GM19452 (cell line): ENCODE measurements at regions not wholly inside any gene's neighbourhood (a gene's known extent, or its start where the extent isn't known, plus 50 kb on each side); places are given as distances from the start of the nearest gene placed in this dataset.
A peak's percentile ranks its signal among the peaks of the same experiment; 100 is the strongest.
"Not testable (repeated sequence)": the region's sequence is repeated elsewhere in the genome, so short reads cannot be mapped to it uniquely, and the experiment has no call there.

Experiments
- ATAC-seq: cut with Tn5 transposase; IDR thresholded peaks from one replicate; pipeline ENCODE4 v1.9.1; 2021; ENCODE audit not compliant: unreplicated experiment

DNA sequence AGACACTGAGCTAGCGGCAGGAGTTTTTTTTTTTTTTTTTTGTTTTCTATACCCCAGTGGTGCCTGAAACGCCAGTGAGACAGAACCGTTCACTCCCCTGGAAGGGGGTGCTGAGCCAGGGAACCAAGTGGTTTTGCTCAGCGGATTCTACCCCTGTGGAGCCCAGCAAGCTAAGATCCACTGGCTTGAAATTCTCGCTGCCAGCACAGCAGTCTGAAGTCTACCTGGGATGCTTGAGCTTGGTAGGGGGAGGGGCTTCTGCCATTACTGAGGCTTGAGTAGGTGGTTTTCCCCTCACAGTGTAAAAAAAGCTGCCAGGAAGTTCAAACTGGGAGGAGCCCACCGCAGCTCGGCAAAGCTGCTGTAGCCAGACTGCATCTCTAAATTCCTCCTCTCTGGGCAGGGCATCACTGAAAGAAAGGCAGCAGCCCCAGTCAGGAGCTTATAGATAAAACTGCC lies 173.0 kb downstream of the DMAC1 start:
- ATAC-seq = not testable (repeated sequence)

DNA sequence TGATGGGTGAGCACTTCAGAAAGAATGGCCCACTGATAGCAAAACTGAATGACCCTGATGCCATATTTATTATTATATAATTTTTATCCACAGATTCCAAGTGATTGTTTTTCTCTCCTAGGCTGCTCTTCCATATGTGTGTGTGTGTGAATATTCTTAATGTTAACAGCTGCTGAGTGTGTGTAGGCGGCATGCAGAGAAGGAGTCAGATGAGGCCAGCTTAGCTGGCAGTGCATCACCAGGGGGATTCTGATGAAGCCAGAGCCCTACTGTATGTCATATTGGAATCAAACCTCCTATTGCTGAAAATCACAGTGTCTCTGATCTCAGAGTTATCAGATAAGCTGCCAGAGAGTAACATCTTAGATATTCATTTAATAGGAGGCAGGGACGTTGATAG lies 177.1 kb downstream of the DMAC1 start:
- no peak for ATAC-seq

DNA sequence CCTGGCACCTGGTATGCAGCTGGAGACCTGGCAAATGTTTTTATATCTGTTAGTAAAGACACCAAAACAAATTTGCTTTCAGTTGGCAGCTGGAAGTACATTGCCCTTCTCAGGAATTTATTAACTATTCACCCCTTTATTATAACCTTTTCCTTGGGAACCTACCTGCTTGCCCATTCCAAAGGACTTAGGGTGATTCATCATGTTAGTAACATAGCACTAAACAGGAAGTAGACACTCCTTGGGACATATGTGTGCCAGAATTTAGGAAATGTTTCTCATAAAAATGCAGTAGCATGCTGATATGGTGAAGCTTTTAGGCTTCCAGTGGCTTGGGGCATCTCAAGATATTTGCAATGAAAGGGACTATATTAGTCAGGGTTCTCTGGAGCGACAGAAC lies 184.2 kb downstream of the DMAC1 start:
- ATAC-seq = no peak

DNA sequence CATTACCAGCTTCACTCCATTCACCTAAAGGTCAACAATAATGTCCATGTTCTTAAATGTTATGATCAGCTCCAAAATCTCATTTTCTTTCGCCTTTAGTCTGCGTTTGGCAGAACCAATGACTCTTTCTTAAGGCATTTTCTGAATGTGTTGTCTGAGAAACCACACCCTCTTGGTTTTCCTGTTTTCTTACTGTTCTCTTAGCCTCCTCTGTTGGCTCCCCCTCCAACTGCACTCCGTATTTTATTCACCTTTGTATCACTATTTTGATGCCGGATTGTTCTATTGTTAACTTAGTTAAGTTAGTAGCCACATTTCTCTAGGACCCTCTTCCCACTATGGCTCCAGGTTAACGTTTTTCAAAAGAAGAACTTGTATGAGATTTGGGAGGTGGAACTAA lies 185.6 kb downstream of the DMAC1 start:
- no peak for ATAC-seq

DNA sequence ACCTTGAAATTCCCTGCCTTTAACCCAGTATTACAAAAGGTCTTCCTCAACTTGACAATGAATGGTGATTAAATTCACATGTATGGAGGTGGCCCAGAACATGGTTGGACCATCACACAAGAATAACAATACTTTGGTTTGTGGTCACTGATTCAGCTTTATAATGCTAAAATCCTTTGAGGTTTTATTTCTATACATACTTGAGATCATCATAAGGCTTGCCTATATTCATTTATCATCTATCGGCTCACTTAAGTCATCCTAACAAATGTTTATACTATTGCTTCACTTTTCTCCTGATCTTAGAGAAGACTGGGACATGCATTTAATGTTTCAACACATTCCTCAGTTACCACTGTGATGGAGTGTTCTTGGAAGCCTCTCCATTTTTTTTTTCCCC lies 191.3 kb downstream of the DMAC1 start:
- no peak for ATAC-seq

DNA sequence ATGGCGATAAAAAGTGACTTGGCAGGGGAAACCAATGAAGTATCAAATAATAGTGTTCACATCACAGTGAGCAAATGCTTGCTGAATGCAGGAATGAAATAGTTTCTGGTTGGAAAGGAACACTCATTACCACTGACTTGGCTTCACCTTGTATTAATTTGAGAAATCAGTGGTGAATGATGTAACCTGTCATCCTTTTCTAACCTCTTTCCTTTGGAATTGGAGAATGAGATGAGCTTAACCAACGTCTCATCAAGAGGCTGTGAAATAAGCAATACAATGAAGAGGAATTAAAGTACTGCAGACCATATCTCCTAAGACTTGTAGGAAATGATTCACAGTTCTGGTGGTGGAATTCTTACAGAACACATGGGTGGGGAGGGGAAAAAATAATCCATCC lies 192.2 kb downstream of the DMAC1 start:
- no peak for ATAC-seq

DNA sequence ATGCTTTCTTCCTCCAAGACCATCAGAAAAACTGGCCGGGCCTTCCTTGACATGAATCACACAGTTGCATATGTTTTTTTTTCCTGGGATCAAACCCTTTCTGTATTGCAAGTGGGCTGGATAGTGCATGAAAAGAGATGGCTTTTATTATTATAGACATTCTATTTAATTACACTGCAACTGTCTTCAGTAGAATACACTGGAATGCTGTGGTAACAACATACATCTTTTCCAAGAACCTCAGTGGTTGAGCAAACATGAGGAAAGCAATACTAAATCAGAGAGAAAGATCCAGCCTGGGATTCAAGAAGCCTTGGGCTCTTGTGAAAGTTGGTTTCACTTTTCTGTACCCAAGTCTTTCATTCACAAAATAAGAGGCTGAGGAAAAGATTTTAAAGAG lies 193.0 kb downstream of the DMAC1 start:
- ATAC-seq = no peak

DNA sequence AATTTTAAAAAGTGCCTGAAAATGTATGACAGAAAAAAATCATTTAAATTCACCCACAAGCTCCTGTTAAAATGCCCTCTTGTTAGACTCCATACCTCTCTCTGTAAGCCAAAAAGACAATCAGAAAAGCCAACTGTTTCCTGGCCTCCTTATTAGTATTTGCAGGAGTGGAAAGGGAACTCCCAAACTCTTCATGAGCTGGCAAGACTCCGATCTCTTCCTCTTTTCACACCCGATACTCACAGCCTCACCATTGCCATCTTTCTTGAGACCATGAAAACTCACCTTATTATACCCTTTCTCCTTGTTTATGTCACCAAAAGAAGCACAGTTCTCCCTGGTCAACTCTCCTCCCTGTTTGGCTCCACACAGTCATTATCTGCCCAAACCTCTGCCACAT lies 197.8 kb downstream of the DMAC1 start:
- no peak for ATAC-seq

DNA sequence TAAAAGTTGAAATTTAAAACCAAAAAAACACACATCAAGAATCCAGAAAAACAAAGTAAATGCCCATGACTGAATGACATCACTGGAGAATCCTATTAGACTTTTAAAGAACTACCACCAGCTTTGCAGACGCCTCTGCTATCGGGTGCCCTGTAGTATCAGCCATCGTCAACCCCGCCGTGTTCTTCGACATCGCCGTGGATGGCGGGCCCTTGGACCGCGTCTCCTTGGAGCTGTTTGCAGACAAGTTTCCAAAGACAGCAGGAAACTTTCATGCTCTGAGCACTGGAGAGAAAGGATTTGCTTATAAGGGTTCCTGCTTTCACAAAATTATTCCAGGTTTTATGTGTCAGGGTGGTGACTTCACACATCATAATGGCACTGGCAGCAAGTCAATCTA lies 201.9 kb downstream of the DMAC1 start:
- no peak for ATAC-seq

DNA sequence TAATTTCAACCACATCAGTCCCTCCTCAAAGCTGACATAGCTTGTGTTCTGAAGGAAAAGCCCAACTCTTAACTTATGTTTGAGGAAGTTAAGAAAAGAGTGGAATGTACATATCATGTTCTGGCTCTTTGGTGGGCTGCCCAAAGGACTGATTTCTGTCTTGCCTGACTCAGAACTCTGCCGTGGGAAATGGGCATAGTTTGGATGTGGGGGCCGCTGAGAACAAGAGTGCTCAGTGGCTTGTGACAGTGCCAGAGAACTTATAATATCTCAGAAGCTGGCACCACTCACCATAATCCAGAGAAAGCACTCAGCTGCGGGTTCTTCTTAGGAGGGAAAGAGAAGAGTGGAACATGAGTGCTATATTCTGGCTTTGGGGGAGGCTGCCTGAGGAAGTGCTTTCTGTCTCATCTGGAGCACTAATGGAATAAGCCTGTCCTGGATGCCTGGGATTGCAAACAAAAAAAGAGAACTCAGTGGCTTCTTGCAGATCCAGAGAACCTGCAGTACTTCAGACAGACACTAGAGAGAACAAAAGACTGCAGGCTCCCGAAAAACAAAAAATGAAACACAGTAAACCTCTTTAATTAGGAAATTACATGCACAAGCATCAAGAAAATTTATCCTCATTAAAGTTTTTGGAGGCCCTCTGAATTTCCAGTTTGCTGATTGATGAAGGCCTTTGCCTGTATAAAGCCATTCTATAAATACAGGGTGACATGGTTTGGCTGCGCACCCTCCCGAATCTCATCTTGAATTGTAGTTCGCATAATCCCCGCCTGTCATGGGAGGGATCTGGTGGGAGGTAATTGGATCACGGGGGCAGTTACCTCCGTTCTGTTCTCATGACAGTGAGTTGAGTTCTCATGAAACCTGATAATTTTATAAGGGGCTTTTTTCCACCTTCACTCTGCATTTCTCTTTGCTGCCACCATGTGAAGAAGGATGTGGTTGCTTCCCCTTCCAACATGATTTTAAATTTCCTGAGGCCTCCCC lies 207.0 kb downstream of the DMAC1 start:
- ATAC-seq = no peak

DNA sequence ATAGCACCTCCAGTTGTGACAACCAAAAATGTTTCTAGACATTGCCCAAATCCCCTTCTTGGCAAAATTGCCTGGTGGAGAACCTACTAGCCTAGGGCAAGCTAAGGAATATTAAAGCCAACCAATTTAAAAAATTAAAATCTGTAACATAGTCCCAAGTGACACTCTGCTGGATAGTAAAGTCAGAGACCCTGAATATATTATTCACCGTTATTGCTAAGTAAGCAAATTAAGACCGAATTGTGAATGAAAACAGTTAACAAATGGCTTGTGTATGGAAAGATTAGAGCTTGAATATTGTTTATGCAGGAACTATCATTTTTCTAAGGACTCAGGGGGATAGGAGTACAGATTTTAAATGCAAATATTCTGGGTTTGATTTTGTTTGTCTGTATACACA lies 208.1 kb downstream of the DMAC1 start:
- no peak for ATAC-seq

DNA sequence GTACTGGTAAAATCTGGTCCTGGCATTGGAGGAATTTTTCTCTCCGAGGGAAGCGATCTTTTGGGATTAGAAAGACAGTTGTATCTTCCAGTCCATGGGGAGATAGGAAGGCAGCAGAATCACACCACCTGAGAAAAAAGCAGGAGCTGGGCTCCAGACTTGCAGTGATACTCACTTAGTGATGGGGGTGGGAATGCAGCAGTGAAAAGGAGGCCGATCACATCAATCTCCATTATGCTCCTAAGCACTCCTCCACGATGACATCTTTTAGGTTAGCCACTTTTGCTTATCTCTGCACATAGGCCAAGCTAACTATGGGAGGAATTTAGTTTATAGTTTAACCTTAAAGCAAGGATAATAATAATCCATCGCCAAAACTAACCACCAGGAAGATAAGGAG lies 219.0 kb downstream of the DMAC1 start:
- ATAC-seq = no peak

DNA sequence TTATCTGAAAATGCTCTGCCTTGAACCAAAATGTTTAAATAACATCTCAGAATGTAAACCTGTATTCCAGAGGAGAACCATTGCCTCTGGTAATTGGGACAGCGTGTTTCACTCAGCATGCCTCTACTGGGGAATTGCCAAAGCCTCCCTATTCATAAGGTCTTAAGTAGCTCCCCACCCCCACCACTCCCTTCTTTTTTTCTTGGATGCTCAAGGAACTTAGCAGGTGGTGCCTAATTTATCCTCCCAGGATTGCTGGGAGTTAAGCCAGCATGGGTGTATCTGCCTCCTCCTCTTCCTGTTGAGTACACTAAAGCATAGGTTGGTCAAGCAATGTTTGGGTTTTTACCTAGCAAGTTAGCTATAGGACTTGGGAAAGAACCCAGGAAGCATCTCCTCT lies 220.2 kb downstream of the DMAC1 start:
- ATAC-seq = no peak

DNA sequence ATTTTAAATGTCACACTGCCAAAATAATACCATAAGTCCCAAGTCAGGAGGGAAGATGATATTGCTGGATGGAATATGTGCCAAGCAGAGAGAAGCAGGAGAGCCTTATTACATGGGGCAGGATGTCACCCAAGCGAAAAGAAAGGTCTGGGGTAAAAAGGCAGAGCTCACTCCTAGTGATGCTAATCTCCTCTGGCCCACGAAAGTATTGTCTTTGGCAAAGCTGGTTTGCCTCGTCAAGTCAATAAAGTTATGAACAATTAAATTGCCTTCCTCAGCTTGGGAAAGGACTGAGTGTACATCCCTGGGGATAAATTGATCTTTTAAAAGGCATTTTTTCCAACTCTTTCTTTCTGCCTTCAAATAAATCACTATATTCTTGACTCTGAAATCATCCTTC lies 220.6 kb downstream of the DMAC1 start:
- ATAC-seq = no peak

DNA sequence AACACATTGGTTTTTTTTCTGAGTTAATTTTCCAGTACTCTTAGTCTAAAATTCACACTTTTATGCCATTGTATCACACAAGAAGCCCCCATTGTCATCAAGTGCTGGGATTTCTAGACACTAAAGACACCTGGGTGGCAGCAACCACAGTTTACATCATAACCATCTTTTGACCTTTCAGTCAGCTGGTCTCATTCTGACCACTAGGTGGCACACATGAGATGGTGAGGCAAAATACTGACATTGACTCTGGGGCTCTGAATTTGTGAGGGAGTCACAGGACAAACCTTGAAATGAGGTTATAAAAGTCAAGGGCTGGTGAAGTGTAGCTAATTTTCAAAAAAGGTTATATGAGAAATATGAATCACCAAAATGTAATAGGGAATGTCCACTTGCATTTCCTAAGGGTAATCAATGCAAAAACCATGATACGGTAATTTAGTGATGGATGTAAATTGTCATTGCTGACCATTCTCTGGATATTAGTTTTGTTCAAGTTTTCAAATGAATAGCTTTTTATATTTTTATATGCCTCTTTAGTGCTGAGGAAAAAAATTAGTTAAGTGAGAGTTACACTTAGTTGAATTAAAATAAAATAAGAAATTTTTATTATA lies 229.4 kb downstream of the DMAC1 start:
- peak; percentile 80 for ATAC-seq

DNA sequence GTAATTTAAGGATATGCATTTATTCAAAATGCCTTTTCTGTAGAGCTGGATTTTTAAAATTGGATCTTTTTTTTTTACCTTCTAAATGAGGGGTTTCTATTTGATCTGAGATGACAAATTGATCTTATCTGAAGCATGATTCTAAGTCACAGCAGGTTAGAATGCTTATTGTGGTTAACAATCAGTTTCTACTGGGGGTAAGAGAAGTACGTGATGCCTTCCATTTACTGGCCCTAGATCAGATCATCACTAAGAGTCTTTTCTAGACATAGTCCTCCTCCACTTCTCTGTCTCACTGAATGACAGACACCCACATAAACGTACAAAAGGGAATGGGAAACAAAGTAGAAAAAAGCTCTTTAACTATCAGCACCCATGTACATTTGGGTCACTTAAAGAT lies 231.9 kb downstream of the DMAC1 start:
- no peak for ATAC-seq

DNA sequence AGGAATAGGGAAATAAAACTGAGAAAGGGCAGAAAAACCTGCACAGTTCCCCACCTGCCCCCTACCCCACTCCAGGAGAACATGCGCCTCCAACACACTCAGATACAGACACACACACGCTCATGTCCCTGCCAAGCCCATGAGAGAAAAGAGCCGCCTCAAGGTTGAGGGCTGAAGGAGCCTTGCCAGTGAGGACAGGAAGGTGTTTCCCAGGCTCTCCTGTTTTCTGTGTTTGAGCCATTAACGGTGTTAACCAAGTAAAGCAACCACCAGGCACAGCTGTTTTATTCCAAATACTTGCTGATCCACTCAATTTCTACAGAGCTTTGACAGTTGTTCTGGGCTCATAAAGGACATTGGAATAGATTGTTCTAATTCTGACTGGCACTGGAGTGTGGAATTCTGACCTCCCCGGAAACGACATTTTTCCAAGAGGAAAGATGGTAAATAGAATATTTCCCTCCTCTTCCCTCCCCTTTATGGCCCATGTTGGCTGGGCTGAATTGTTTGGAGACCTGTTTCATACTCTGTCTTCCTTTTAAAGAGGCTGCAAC lies 238.0 kb downstream of the DMAC1 start:
- no peak for ATAC-seq

DNA sequence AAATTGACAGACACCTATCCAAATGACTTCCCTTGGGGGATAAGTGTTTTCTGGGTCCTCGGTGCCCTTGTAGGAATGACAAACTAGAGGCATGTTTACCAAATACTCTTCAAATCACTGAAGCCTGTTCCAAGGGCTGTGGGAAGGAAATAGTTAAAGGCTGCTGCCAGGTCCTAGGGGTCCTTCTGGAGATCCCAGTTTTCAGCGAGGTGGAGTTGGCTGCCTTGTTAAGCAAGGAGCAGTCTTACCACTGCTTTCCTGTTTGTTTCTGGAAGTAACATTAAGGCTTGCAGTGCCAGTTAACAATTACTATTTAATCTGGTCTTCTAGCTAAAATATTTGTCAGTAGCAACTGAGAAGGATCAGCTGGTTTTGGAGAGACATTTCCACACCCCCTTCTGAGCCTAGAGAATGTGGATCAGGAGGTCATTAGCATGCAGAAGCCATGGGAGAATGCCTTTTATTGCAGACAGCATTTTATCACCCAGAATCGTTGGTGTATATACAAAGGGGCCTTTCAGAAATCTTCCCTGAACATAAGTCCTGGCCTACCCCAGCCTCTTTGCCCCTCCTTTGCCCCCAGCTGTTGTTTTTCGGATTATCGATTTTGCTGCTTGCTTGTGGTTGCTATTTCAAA lies 238.8 kb downstream of the DMAC1 start:
- no peak for ATAC-seq

DNA sequence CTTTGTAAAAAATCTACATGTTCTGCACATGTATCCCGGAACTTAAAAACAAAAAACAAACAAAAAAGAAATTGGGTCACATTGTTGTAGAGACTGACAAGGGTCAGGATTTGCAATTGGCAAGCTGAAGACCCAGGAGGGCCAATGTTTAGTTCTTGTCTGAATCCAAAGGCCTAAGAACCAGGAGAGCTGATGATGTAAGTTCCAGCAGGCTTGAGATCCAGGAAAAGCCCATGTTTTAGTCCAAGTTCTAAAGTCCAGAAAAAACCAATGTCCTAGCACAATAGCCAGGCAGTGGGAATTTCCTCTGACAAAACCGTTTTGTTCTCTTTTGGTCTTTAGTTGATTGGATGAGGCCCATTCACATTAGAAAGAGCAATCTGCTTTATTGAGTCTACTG lies 244.9 kb downstream of the DMAC1 start:
- ATAC-seq = no peak

DNA sequence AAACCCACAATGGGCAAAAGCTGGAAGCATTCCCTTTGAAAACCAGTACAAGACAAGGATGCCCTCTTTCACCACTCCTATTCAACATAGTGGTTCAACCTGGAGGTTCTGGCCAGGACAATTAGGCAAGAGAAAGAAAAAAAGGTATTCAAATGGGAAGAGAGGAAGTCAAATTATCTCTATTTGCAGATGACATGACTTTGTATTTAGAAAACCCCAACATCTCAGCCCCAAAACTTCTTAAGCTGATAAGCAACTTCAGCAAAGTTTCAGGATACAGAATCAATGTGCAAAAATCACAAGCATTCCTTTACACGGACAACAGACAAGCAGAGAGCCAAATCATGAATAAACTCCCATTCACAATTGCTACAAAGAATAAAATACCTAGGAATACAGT lies 246.9 kb downstream of the DMAC1 start:
- ATAC-seq = not testable (repeated sequence)

DNA sequence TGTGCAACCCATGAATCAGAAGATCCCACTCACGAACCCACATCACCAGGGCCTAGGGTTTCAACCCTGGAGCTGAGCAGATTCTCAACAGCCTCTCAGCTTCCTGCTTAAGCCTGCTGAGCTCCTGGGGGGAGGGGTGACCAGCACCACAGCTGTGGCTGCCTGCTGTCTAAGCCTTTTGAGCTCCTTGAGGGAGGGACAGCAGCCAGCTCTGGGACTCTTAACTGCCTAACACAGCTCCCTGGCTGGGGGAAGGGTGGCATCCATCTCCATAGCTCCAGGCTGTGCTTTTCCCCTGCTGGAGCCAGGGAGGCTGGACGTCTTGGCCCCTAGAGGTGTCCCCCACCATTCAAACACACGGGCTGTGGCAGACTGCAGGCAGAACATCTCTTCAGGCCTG lies 250.3 kb downstream of the DMAC1 start:
- no peak for ATAC-seq

DNA sequence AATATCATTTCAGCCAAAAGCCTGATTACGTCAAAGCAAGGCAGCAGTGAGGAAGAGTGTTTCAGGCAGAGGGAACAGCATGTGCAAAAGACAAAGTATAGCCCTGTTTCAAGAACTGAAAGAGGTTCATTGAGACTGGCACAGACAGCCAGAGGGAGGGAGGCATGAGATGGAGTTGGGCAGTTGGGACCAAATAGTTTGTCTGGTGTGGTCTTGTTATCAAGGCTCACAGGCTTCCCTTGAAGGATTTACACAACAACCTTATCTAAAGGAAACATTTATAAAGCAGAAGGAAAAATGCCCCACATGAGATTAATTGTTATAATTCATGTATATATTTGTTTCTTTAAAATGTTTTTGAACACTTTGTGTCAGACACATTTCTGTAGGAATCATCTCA lies 253.3 kb downstream of the DMAC1 start:
- ATAC-seq = no peak
